RWPE2 (cell line): ENCODE measurements at regions not wholly inside any gene's neighbourhood (a gene's known extent, or its start where the extent isn't known, plus 50 kb on each side); places are given as distances from the start of the nearest gene placed in this dataset.

Experiments
- ATAC-seq: fragments of 200-7000 bp; cut with Tn5 transposase; 3 replicates; pipeline ENCODE4 v1.9.1; 2021; ENCODE audit warnings: low read depth
- DNase-seq: peaks from one replicate; pipeline ENCODE4 v3.0.0-alpha.2; 2020; ENCODE audit warnings: low spot score
- H3K27ac ChIP-seq: fragments of 450-650 bp; 2 replicates; pipeline ENCODE4 v1.5.1; 2017; ENCODE audit warnings: mild to moderate bottlenecking; ENCODE audit not compliant: poor library complexity, severe bottlenecking
- H3K27me3 ChIP-seq: fragments of 250-450 bp; sonication (Bioruptor Pico); 2 replicates; pipeline ENCODE4 v1.5.1; 2021; ENCODE audit warnings: mild to moderate bottlenecking, moderate library complexity; ENCODE audit not compliant: insufficient read depth, poor library complexity, severe bottlenecking
- H3K36me3 ChIP-seq: fragments of 250-450 bp; sonication (Bioruptor Pico); 2 replicates; pipeline ENCODE4 v1.5.1; 2020; ENCODE audit warnings: low read depth, mild to moderate bottlenecking, moderate library complexity
- H3K4me1 ChIP-seq: fragments of 250-450 bp; sonication (Bioruptor Pico); 2 replicates; pipeline ENCODE4 v1.5.1; 2021; ENCODE audit warnings: mild to moderate bottlenecking, moderate library complexity; ENCODE audit not compliant: insufficient read depth, poor library complexity, severe bottlenecking
- H3K4me3 ChIP-seq: fragments of 250-450 bp; sonication (Bioruptor Pico); 2 replicates; pipeline ENCODE4 v1.5.1; 2021; ENCODE audit warnings: mild to moderate bottlenecking, moderate library complexity; ENCODE audit not compliant: severe bottlenecking
- H3K9me3 ChIP-seq: fragments of 250-450 bp; sonication (Bioruptor Pico); 2 replicates; pipeline ENCODE4 v1.5.1; 2021; ENCODE audit warnings: mild to moderate bottlenecking, moderate library complexity; ENCODE audit not compliant: severe bottlenecking
- TF ChIP-seq, protein P1 (sequence below): fragments of 450-650 bp; IDR thresholded peaks from one replicate; pipeline ENCODE4 v1.5.1; 2017; ENCODE audit warnings: mild to moderate bottlenecking, moderate library complexity; ENCODE audit not compliant: poor library complexity, severe bottlenecking

DNA sequence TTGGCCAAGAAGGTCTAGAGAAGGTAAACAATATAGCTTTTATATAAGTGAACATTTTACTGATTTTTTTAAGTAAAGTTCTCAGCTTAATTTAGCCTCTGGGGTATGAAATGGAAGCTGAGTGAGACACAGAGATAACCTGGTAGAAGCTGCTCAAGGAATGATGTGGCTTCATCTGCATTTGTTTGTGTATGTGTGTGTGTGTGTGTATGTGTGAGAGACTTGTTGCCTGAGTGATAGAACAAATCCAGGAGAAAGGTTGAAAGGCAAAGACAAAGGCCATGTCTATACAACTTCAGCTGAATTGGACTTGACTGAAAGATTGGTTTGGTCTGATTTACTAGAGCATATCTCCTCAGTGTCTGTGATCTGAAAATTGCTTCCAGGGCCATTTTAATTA, 63.6 kb downstream of the PCDH7 start:
- TF ChIP-seq, protein P1, sequence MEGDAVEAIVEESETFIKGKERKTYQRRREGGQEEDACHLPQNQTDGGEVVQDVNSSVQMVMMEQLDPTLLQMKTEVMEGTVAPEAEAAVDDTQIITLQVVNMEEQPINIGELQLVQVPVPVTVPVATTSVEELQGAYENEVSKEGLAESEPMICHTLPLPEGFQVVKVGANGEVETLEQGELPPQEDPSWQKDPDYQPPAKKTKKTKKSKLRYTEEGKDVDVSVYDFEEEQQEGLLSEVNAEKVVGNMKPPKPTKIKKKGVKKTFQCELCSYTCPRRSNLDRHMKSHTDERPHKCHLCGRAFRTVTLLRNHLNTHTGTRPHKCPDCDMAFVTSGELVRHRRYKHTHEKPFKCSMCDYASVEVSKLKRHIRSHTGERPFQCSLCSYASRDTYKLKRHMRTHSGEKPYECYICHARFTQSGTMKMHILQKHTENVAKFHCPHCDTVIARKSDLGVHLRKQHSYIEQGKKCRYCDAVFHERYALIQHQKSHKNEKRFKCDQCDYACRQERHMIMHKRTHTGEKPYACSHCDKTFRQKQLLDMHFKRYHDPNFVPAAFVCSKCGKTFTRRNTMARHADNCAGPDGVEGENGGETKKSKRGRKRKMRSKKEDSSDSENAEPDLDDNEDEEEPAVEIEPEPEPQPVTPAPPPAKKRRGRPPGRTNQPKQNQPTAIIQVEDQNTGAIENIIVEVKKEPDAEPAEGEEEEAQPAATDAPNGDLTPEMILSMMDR: no peak
- Histone ChIP-seq H3K9me3 (no peaks in the 10 kb centered on the region), H3K27ac (no peak overlapping the region), H3K27me3 (no peaks in the 10 kb centered on the region), H3K36me3 (peaks cover 3% of the 10 kb centered on the region; the same call in 1 of the 2 replicates), H3K4me1 (no peaks in the 10 kb centered on the region), H3K4me3 (no peak overlapping the region)
- ATAC-seq (no peak), DNase-seq (no peak)

DNA sequence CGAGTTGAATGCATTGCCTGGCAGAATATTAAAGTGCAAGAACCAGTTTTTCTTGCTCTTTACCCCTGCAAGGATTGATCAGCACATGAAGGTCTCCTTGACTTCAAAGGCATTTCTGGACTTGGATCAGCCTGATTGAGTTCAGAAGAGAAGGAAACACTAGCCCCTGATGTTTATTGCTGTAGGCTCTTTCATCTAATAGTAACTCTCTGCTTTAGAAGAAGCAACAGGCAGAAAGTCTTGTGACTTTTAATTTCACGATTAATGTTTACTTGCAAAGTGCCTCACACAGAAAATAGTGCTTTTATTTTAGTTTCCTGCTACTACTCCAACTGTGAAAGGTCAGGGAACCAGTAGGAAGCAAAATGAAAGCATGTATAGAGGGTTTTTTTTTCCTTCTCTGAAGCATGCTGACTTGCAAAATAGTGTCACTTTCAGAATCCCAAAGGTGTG, 69.1 kb downstream of the PCDH7 start:
- H3K9me3 ChIP-seq: no peaks in the 10 kb centered on the region
- TF ChIP-seq, protein P1: no peak
- DNase-seq (no peak), ATAC-seq (no peak)
- no peak overlapping the region for H3K4me3 ChIP-seq
- H3K36me3 ChIP-seq: no peaks in the 10 kb centered on the region
- H3K4me1 ChIP-seq: no peaks in the 10 kb centered on the region
- no peaks in the 10 kb centered on the region for H3K27me3 ChIP-seq
- H3K27ac ChIP-seq: no peak overlapping the region

DNA sequence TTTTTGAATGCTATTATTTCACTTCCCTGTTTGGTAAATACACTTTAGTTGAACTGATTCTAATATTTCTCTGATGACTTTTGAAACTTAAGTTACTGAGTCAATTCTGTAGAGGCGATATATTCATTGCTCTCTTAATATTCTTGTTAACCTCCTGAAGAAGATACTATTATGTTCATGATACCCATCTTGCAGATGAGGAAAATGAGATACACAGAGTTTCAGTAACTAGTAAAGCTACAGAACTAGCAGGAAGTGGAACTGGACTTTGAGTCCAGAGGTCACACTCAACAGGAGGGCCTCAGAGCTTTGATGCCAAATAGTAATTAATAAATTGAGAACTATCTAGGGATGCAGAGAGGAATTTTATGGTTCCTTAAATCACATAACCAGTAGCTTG, 70.0 kb downstream of the PCDH7 start:
- no peak for ATAC-seq
- Histone ChIP-seq H3K36me3 (no peaks in the 10 kb centered on the region), H3K4me3 (no peak overlapping the region), H3K4me1 (no peaks in the 10 kb centered on the region), H3K27ac (no peak overlapping the region), H3K9me3 (no peaks in the 10 kb centered on the region), H3K27me3 (no peaks in the 10 kb centered on the region)
- TF ChIP-seq, protein P1: no peak
- no peak for DNase-seq

DNA sequence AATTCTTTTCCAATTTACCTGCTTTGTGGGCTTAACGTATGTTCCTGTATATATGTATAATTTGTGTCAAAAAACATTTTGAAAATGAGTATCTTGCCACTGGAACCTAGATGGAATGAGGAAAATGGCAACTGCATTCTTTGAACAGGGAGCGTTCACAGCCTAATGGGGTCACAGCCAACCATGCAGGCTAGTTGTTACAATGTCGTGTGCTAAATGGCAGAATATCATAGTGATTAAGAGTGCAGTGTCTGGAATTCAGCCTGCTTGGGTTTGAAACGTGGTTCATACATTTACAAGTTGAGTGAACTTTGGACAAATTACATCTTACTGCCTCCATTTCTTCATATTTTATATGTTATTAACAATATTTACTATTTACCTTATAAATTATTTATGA, 70.8 kb downstream of the PCDH7 start:
- Histone ChIP-seq H3K4me3 (no peak overlapping the region), H3K4me1 (no peaks in the 10 kb centered on the region), H3K27me3 (no peaks in the 10 kb centered on the region), H3K36me3 (no peaks in the 10 kb centered on the region), H3K27ac (no peak overlapping the region), H3K9me3 (no peaks in the 10 kb centered on the region)
- TF ChIP-seq, protein P1: no peak
- no peak for DNase-seq
- no peak for ATAC-seq

DNA sequence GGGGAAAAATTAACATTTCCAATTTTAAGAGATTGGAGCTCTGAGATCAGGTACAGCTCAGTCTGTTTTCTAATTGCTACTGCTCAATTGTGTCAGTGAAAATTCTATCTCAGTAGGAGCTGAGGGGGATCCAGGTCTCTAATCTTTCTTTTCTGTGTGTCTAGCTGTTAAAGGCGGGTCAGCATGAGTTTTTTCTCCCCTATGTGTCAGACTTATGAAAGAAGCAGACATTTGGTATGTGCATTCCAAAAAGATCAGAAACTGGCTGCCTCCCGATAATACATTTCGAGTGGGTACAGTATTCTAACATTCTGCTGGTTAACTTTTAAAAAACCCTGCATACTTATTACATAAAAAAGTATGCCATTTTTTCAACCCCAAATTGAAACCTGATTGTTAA, 72.4 kb downstream of the PCDH7 start:
- DNase-seq (no peak), ATAC-seq (no peak)
- TF ChIP-seq, protein P1: no peak
- no peaks in the 10 kb centered on the region for H3K9me3 ChIP-seq
- H3K27me3 ChIP-seq: no peaks in the 10 kb centered on the region
- H3K36me3 ChIP-seq: no peaks in the 10 kb centered on the region
- no peaks in the 10 kb centered on the region for H3K4me1 ChIP-seq
- no peak overlapping the region for H3K27ac ChIP-seq
- no peak overlapping the region for H3K4me3 ChIP-seq
